ENCODE measurements at regions not wholly inside any gene's neighbourhood (a gene's known extent, or its start where the extent isn't known, plus 50 kb on each side); places are given as distances from the start of the nearest gene placed in this dataset.

DNA sequence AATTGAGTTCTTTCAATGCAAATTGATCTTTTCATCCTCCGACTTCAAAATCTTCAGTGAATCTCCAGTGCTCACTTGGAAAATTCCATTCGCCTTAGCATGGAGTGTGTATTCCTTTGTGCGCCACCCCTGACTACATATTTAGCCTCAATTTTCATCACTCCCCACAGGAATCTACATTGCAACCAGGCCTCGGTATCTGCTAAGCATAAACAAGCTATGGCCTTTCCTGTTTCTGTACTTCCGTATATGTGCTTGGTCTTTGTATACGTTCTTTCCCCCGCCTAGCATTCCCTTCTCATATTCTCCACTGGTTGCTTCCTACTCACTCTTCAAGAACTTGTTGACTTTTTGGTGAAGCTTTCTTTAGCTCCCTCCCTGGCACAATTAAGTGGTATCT, 470.8 kb downstream of the LMO4 start:
- DNase-seq = no peak
- H3K27me3 ChIP-seq (ENCODE audit: control insufficient read depth in 2 of 2, insufficient read depth in 2 of 2, low read length in 2 of 2) = no peaks in the 10 kb centered on the region
- WGBS (ENCODE audit: insufficient coverage) = 96% methylated on average over 6 of the region's 7 CpGs

DNA sequence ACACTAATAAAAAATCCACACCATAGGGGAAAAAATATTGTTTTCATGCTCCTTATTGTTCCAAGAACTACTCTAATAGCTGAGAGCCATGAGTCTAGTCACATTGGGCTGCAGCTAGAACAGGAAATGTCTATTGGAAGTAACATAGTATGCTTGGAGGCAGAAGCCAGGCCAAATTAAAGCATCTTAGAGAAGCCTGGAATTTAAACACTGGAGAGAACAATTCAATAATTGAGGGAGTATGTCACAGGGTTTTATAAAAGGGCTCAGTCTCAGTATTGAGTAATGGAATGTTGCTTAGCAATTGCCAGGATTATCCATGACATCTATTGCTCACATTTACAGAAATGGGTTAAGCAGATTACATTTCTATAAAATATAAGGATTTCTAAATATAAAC, 471.3 kb downstream of the LMO4 start:
- intact Hi-C loops (cut with micrococcal nuclease) = no loop called here

More for the DNA sequence above, 470.8 kb downstream of the LMO4 start:
- H2AFZ ChIP-seq (ENCODE audit: insufficient read depth, low read depth, low read length, poor library complexity, severe bottlenecking) = no peak overlapping the region
- peaks cover 0 to 4% (median 0%) of the 10 kb centered on the region in 3 donors for H3K27me3 Mint-ChIP-seq (ENCODE audit: low read depth in 3 of 3)
- TF ChIP-seq, protein P1, sequence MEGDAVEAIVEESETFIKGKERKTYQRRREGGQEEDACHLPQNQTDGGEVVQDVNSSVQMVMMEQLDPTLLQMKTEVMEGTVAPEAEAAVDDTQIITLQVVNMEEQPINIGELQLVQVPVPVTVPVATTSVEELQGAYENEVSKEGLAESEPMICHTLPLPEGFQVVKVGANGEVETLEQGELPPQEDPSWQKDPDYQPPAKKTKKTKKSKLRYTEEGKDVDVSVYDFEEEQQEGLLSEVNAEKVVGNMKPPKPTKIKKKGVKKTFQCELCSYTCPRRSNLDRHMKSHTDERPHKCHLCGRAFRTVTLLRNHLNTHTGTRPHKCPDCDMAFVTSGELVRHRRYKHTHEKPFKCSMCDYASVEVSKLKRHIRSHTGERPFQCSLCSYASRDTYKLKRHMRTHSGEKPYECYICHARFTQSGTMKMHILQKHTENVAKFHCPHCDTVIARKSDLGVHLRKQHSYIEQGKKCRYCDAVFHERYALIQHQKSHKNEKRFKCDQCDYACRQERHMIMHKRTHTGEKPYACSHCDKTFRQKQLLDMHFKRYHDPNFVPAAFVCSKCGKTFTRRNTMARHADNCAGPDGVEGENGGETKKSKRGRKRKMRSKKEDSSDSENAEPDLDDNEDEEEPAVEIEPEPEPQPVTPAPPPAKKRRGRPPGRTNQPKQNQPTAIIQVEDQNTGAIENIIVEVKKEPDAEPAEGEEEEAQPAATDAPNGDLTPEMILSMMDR (IDR thresholded peaks at IDR 0.05) = no peak
- no peak overlapping the region for H3K9ac ChIP-seq (ENCODE audit: insufficient read depth, low read length, poor library complexity, severe bottlenecking)
- no peaks in the 10 kb centered on the region for H3K36me3 ChIP-seq (replicated peaks in 1 of 2; ENCODE audit: control insufficient read depth in 1 of 2, insufficient read depth in 2 of 2, low read length in 2 of 2)
- H3K4me3 Mint-ChIP-seq = no peak overlapping the region
- peaks cover 0 to 5% (median 0%) of the 10 kb centered on the region in 7 donors for H3K9me3 Mint-ChIP-seq
- H3K27ac ChIP-seq (ENCODE audit: low read depth in 1 of 2, low read length in 2 of 2) = no peak overlapping the region
- H3K4me3 ChIP-seq (replicated peaks in 1 of 3; ENCODE audit: low read depth in 2 of 3, low read length in 3 of 3) = no peak overlapping the region
- no peaks in the 10 kb centered on the region for H3K79me2 ChIP-seq (ENCODE audit: insufficient read depth, low read length)
- no peaks in the 10 kb centered on the region for H3K9me3 ChIP-seq (replicated peaks in 1 of 2; ENCODE audit: control insufficient read depth in 1 of 2, insufficient read depth in 1 of 2, low read length in 2 of 2)
- intact Hi-C loops (cut with micrococcal nuclease) = no loop called here
- no peaks in the 10 kb centered on the region for H3K36me3 Mint-ChIP-seq
- H3K4me2 ChIP-seq (replicated peaks; ENCODE audit: extremely low read depth, low read length, poor library complexity, severe bottlenecking) = no peak overlapping the region
- no peaks in the 10 kb centered on the region for H3K4me1 ChIP-seq (ENCODE audit: control insufficient read depth in 1 of 2, insufficient read depth in 2 of 2, low read length in 2 of 2)
- no peaks in the 10 kb centered on the region for H3K4me1 Mint-ChIP-seq
- no peaks in the 10 kb centered on the region for H4K20me1 ChIP-seq (ENCODE audit: insufficient read depth, low read length)
- H3K27ac Mint-ChIP-seq = no peak overlapping the region

More for the DNA sequence above, 471.3 kb downstream of the LMO4 start:
- Histone ChIP-seq H2AFZ (ENCODE audit: insufficient read depth, low read depth, low read length, poor library complexity, severe bottlenecking) (no peak overlapping the region), H4K20me1 (ENCODE audit: insufficient read depth, low read length) (no peaks in the 10 kb centered on the region), H3K27ac (ENCODE audit: low read depth in 1 of 2, low read length in 2 of 2) (no peak overlapping the region), H3K79me2 (ENCODE audit: insufficient read depth, low read length) (no peaks in the 10 kb centered on the region), H3K36me3 (replicated peaks in 1 of 2; ENCODE audit: control insufficient read depth in 1 of 2, insufficient read depth in 2 of 2, low read length in 2 of 2) (no peaks in the 10 kb centered on the region), H3K27me3 (ENCODE audit: control insufficient read depth in 2 of 2, insufficient read depth in 2 of 2, low read length in 2 of 2) (no peaks in the 10 kb centered on the region), H3K9ac (ENCODE audit: insufficient read depth, low read length, poor library complexity, severe bottlenecking) (no peak overlapping the region), H3K4me1 (ENCODE audit: control insufficient read depth in 1 of 2, insufficient read depth in 2 of 2, low read length in 2 of 2) (no peaks in the 10 kb centered on the region), H3K4me3 (replicated peaks in 1 of 3; ENCODE audit: low read depth in 2 of 3, low read length in 3 of 3) (no peak overlapping the region), H3K9me3 (replicated peaks in 1 of 2; ENCODE audit: control insufficient read depth in 1 of 2, insufficient read depth in 1 of 2, low read length in 2 of 2) (no peaks in the 10 kb centered on the region), H3K4me2 (replicated peaks; ENCODE audit: extremely low read depth, low read length, poor library complexity, severe bottlenecking) (no peak overlapping the region)
- Mint-ChIP-seq H3K27ac (no peak overlapping the region), H3K4me3 (no peak overlapping the region), H3K9me3 (peaks cover 0 to 5% (median 0%) of the 10 kb centered on the region in 7 donors), H3K36me3 (no peaks in the 10 kb centered on the region), H3K4me1 (no peaks in the 10 kb centered on the region), H3K27me3 (ENCODE audit: low read depth in 3 of 3) (peaks cover 0 to 2% (median 0%) of the 10 kb centered on the region in 3 donors)
- DNase-seq = no peak
- TF ChIP-seq, protein P1 (IDR thresholded peaks at IDR 0.05) = no peak

Data from CD14-positive monocyte (primary cell).